Mesodermal cell (in vitro differentiated cells): ENCODE measurements at regions not wholly inside any gene's neighbourhood (a gene's known extent, or its start where the extent isn't known, plus 50 kb on each side); places are given as distances from the start of the nearest gene placed in this dataset.
"Not testable (repeated sequence)": the region's sequence is repeated elsewhere in the genome, so short reads cannot be mapped to it uniquely, and the experiment has no call there.

Source experiments
- H3K27ac ChIP-seq: 2 replicates; pipeline ENCODE4 v1.7.0; 2013; ENCODE audit warnings: mild to moderate bottlenecking, low read depth, low read length, moderate library complexity; ENCODE audit not compliant: severe bottlenecking
- H3K36me3 ChIP-seq: 2 replicates; pipeline ENCODE4 v1.7.1; 2013; ENCODE audit warnings: mild to moderate bottlenecking, low read length, moderate library complexity; ENCODE audit not compliant: control insufficient read depth, insufficient read depth
- H3K4me1 ChIP-seq: one replicate; pipeline ENCODE4 v1.7.1; 2013; ENCODE audit warnings: mild to moderate bottlenecking, low read length; ENCODE audit not compliant: insufficient read depth, control insufficient read depth, poor library complexity, severe bottlenecking
- H3K4me3 ChIP-seq: 2 replicates; pipeline ENCODE4 v1.7.0; 2013; ENCODE audit warnings: low read length, control low read depth, mild to moderate bottlenecking; ENCODE audit not compliant: insufficient read depth, poor library complexity, severe bottlenecking; ENCODE audit errors: extremely low read depth
- H3K9me3 ChIP-seq: 2 replicates; pipeline ENCODE4 v1.7.1; 2013; ENCODE audit warnings: mild to moderate bottlenecking, low read length, moderate library complexity; ENCODE audit not compliant: control insufficient read depth
- WGBS, 2 experiments: methylation state at CpG; one replicate each; pipeline ENCODE4 v1.1.5; 2013; ENCODE audit warnings: missing lambda C conversion rate in 2 of 2; ENCODE audit not compliant: insufficient coverage in 2 of 2; 5-methylcytosine and 5-hydroxymethylcytosine counted together

GRCh38 chr14:56996721-56997399, 186.6 kb upstream of the OTX2 start:
- Histone ChIP-seq H3K4me1 (peaks cover 20% of the 10 kb centered on the region), H3K9me3 (no peaks in the 10 kb centered on the region), H3K27ac (no peak overlapping the region), H3K36me3 (no peaks in the 10 kb centered on the region), H3K4me3 (no peak overlapping the region)
- 78 to 81% methylated on average over 6 to 9 of the region's 10 CpGs for WGBS, 2 experiments

GRCh38 chr14:56995010-56995409, 184.7 kb upstream of the OTX2 start:
- Histone ChIP-seq H3K27ac (no peak overlapping the region), H3K4me1 (peaks cover 20% of the 10 kb centered on the region), H3K4me3 (no peak overlapping the region), H3K36me3 (no peaks in the 10 kb centered on the region), H3K9me3 (no peaks in the 10 kb centered on the region)
- WGBS, 2 experiments: 92% methylated on average over 2 of the region's 2 CpGs; no CpG with 5 or more reads in 1 of the 2 experiments

GRCh38 chr14:56992332-56992820, 182.1 kb upstream of the OTX2 start:
- peaks cover 9% of the 10 kb centered on the region for H3K4me1 ChIP-seq
- H3K4me3 ChIP-seq: no peak overlapping the region
- 92 to 95% methylated on average over 12 to 14 of the region's 19 CpGs for WGBS, 2 experiments
- no peak overlapping the region for H3K27ac ChIP-seq
- no peaks in the 10 kb centered on the region for H3K36me3 ChIP-seq
- H3K9me3 ChIP-seq: no peaks in the 10 kb centered on the region

- H3K4me1 ChIP-seq, H3K4me3 ChIP-seq, H3K36me3 ChIP-seq, H3K9me3 ChIP-seq, H3K27ac ChIP-seq: not testable (repeated sequence)
- WGBS, 2 experiments: 96 to 98% methylated on average over 23 to 27 of the region's 41 CpGs
Measured at GRCh38 chr14:56990991-56991627, 180.8 kb upstream of the OTX2 start.

- no peaks in the 10 kb centered on the region for H3K36me3 ChIP-seq
- H3K27ac ChIP-seq: no peak overlapping the region
- H3K4me1 ChIP-seq: no peaks in the 10 kb centered on the region
- no peak overlapping the region for H3K4me3 ChIP-seq
- 81 to 97% methylated on average over 3 to 4 of the region's 5 CpGs for WGBS, 2 experiments
- no peaks in the 10 kb centered on the region for H3K9me3 ChIP-seq
Measured at GRCh38 chr14:56989359-56989758, 179.1 kb upstream of the OTX2 start.

GRCh38 chr14:56979936-56980335, 169.7 kb upstream of the OTX2 start:
- no peaks in the 10 kb centered on the region for H3K9me3 ChIP-seq
- no peaks in the 10 kb centered on the region for H3K4me1 ChIP-seq
- 90% methylated on average over 2 of the region's 3 CpGs; no CpG with 5 or more reads in 1 of the 2 experiments for WGBS, 2 experiments
- H3K4me3 ChIP-seq: no peak overlapping the region
- no peaks in the 10 kb centered on the region for H3K36me3 ChIP-seq
- H3K27ac ChIP-seq: no peak overlapping the region

- WGBS, 2 experiments: no CpG with 5 or more reads among the region's 2 CpGs
- H3K4me1 ChIP-seq: no peaks in the 10 kb centered on the region
- H3K4me3 ChIP-seq: no peak overlapping the region
- H3K9me3 ChIP-seq: no peaks in the 10 kb centered on the region
- no peak overlapping the region for H3K27ac ChIP-seq
- H3K36me3 ChIP-seq: no peaks in the 10 kb centered on the region
Measured at GRCh38 chr14:56976211-56976610, 165.9 kb upstream of the OTX2 start.

- no peaks in the 10 kb centered on the region for H3K4me1 ChIP-seq
- H3K9me3 ChIP-seq: no peaks in the 10 kb centered on the region
- WGBS, 2 experiments: 82% methylated on average over 2 of the region's 4 CpGs; no CpG with 5 or more reads in 1 of the 2 experiments
- H3K36me3 ChIP-seq: no peaks in the 10 kb centered on the region
- H3K27ac ChIP-seq: no peak overlapping the region
- no peak overlapping the region for H3K4me3 ChIP-seq
Measured at GRCh38 chr14:56975521-56975920, 165.2 kb upstream of the OTX2 start.

GRCh38 chr14:56972948-56973347, 162.7 kb upstream of the OTX2 start:
- Histone ChIP-seq H3K9me3 (no peaks in the 10 kb centered on the region), H3K4me3 (no peak overlapping the region), H3K36me3 (no peaks in the 10 kb centered on the region), H3K4me1 (no peaks in the 10 kb centered on the region), H3K27ac (no peak overlapping the region)

- no peak overlapping the region for H3K27ac ChIP-seq
- no peaks in the 10 kb centered on the region for H3K9me3 ChIP-seq
- H3K36me3 ChIP-seq: no peaks in the 10 kb centered on the region
- H3K4me3 ChIP-seq: no peak overlapping the region
- no peaks in the 10 kb centered on the region for H3K4me1 ChIP-seq
- whole genome bisulfite sequencing, 2 experiments: 63 to 88% methylated on average over 3 to 4 of the region's 5 CpGs
Measured at GRCh38 chr14:56964895-56965294, 154.6 kb upstream of the OTX2 start.

- no peaks in the 10 kb centered on the region for H3K9me3 ChIP-seq
- 91 to 94% methylated on average over 3 to 5 of the region's 6 CpGs for WGBS, 2 experiments
Measured at GRCh38 chr14:56963381-56963780, 153.1 kb upstream of the OTX2 start.

More at GRCh38 chr14:56963381-56963780, 153.1 kb upstream of the OTX2 start:
- Histone ChIP-seq H3K27ac (no peak overlapping the region), H3K36me3 (no peaks in the 10 kb centered on the region), H3K4me1 (no peaks in the 10 kb centered on the region), H3K4me3 (no peak overlapping the region)
